Parathyroid adenoma (tissue), 2 donors: ENCODE measurements at regions not wholly inside any gene's neighbourhood (a gene's known extent, or its start where the extent isn't known, plus 50 kb on each side); places are given as distances from the start of the nearest gene placed in this dataset.
"Not testable (repeated sequence)": the region's sequence is repeated elsewhere in the genome, so short reads cannot be mapped to it uniquely, and the experiment has no call there.

Experiments
- H2AFZ ChIP-seq: fragments of 300-600 bp; sonication (generic); one replicate; pipeline ENCODE4 v1.7.0; 2017; ENCODE audit warnings: antibody characterized with exemption, mild to moderate bottlenecking
- H3K27ac ChIP-seq: fragments of 300-600 bp; sonication (generic); one replicate; pipeline ENCODE4 v1.7.0; 2017
- H3K27me3 ChIP-seq: fragments of 300-600 bp; sonication (generic); one replicate; pipeline ENCODE4 v1.7.0; 2017; ENCODE audit warnings: low read length; ENCODE audit not compliant: control insufficient read depth, insufficient read depth
- H3K36me3 ChIP-seq: fragments of 300-600 bp; sonication (generic); one replicate; pipeline ENCODE4 v1.7.0; 2017; ENCODE audit warnings: low read length; ENCODE audit not compliant: control insufficient read depth, insufficient read depth
- H3K4me1 ChIP-seq: fragments of 300-600 bp; sonication (generic); one replicate; pipeline ENCODE4 v1.7.0; 2017; ENCODE audit warnings: control low read depth
- H3K4me2 ChIP-seq: fragments of 300-600 bp; sonication (generic); one replicate; pipeline ENCODE4 v1.7.0; 2017; ENCODE audit warnings: low read length
- H3K4me3 ChIP-seq: fragments of 300-600 bp; sonication (generic); one replicate; pipeline ENCODE4 v1.7.0; 2017; ENCODE audit warnings: low read depth, low read length
- H3K79me2 ChIP-seq: fragments of 300-600 bp; sonication (generic); one replicate; pipeline ENCODE4 v1.7.0; 2017; ENCODE audit warnings: control low read depth
- H3K9ac ChIP-seq: fragments of 300-600 bp; sonication (generic); one replicate; pipeline ENCODE4 v1.7.0; 2017; ENCODE audit warnings: mild to moderate bottlenecking
- H3K9me3 ChIP-seq: fragments of 300-600 bp; sonication (generic); one replicate; pipeline ENCODE4 v1.7.0; 2017; ENCODE audit warnings: low read length; ENCODE audit not compliant: control insufficient read depth
- TF ChIP-seq, protein P1 (sequence below): fragments of 300-600 bp; sonication (generic); IDR thresholded peaks from one replicate; pipeline ENCODE4 v1.7.0; 2017; ENCODE audit warnings: antibody characterized with exemption, mild to moderate bottlenecking
- donor health status: primary hyperparathyroidism.

- Histone ChIP-seq H3K9me3 (no peaks in the 10 kb centered on the region), H3K4me3 (no peak overlapping the region), H3K4me2 (no peak overlapping the region), H3K36me3 (no peaks in the 10 kb centered on the region), H3K4me1 (no peaks in the 10 kb centered on the region), H3K9ac (no peak overlapping the region), H3K27me3 (no peaks in the 10 kb centered on the region), H2AFZ (no peak overlapping the region), H3K79me2 (no peaks in the 10 kb centered on the region), H3K27ac (no peak overlapping the region)
- TF ChIP-seq, protein P1, sequence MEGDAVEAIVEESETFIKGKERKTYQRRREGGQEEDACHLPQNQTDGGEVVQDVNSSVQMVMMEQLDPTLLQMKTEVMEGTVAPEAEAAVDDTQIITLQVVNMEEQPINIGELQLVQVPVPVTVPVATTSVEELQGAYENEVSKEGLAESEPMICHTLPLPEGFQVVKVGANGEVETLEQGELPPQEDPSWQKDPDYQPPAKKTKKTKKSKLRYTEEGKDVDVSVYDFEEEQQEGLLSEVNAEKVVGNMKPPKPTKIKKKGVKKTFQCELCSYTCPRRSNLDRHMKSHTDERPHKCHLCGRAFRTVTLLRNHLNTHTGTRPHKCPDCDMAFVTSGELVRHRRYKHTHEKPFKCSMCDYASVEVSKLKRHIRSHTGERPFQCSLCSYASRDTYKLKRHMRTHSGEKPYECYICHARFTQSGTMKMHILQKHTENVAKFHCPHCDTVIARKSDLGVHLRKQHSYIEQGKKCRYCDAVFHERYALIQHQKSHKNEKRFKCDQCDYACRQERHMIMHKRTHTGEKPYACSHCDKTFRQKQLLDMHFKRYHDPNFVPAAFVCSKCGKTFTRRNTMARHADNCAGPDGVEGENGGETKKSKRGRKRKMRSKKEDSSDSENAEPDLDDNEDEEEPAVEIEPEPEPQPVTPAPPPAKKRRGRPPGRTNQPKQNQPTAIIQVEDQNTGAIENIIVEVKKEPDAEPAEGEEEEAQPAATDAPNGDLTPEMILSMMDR = no peak
Observed at GRCh38 chr22:23446796-23447350, 133.2 kb downstream of the IGLL1 start.

- H3K36me3 ChIP-seq, H3K27me3 ChIP-seq, H3K4me3 ChIP-seq, H3K9ac ChIP-seq, H3K4me2 ChIP-seq, H3K79me2 ChIP-seq, H3K9me3 ChIP-seq, H3K27ac ChIP-seq, H2AFZ ChIP-seq, H3K4me1 ChIP-seq: not testable (repeated sequence)
Observed at GRCh38 chr22:23446194-23446593, 133.9 kb downstream of the IGLL1 start.

DNA sequence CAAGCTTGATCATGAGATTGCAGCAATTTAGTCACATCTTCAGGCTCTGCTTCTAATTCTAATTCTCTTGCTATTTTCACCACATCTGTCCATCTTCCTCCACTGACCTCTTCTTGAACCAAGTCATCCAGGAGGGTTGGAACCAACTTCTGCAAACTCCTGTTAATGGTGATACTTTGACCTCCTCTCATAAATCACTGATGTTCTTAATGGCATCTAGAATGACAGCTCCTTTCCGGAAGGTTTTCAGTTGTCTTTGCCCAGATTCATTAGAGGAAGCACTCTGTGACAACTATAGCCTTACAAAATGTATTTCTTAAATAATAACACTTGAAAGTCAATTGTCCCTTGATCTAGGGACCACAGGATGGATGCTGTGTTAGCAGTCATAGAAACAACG lies 136.2 kb downstream of the IGLL1 start:
- H3K9me3 ChIP-seq, H3K27me3 ChIP-seq, H3K36me3 ChIP-seq, H2AFZ ChIP-seq, H3K4me3 ChIP-seq, H3K79me2 ChIP-seq, H3K4me2 ChIP-seq, H3K9ac ChIP-seq, H3K27ac ChIP-seq, H3K4me1 ChIP-seq: not testable (repeated sequence)

GRCh38 chr22:23439581-23439980 lies 140.5 kb downstream of the IGLL1 start:
- H3K9me3 ChIP-seq, H3K4me2 ChIP-seq, H3K4me3 ChIP-seq, H3K36me3 ChIP-seq, H2AFZ ChIP-seq, H3K4me1 ChIP-seq, H3K9ac ChIP-seq, H3K27ac ChIP-seq, H3K27me3 ChIP-seq, H3K79me2 ChIP-seq: not testable (repeated sequence)

DNA sequence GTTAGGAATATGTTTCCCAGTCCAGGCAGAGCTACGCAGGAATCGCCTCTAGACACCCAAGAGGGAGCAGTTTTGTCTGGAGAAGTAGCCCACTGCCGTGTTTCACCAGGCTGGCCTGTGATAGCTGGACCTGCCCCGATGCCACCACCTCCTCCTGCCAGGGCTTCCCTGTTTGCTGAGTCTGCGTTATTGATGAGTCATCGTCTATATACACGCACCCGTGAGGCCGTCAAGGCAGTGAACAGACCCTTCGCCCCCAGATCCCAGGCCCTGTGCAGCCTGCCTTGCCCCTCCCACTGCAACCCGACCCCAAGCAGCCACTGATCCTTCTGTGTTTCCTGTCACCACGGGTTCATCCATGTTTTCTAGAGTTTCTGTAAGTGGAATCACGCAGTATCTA lies 141.9 kb downstream of the IGLL1 start:
- H3K4me2 ChIP-seq = no peak overlapping the region
- no peaks in the 10 kb centered on the region for H3K27me3 ChIP-seq
- H3K9ac ChIP-seq = no peak overlapping the region
- TF ChIP-seq, protein P1 = no peak
- H3K79me2 ChIP-seq = no peaks in the 10 kb centered on the region
- no peaks in the 10 kb centered on the region for H3K9me3 ChIP-seq
- no peaks in the 10 kb centered on the region for H3K4me1 ChIP-seq
- no peaks in the 10 kb centered on the region for H3K36me3 ChIP-seq
- no peak overlapping the region for H2AFZ ChIP-seq
- no peak overlapping the region for H3K27ac ChIP-seq
- H3K4me3 ChIP-seq = no peak overlapping the region

DNA sequence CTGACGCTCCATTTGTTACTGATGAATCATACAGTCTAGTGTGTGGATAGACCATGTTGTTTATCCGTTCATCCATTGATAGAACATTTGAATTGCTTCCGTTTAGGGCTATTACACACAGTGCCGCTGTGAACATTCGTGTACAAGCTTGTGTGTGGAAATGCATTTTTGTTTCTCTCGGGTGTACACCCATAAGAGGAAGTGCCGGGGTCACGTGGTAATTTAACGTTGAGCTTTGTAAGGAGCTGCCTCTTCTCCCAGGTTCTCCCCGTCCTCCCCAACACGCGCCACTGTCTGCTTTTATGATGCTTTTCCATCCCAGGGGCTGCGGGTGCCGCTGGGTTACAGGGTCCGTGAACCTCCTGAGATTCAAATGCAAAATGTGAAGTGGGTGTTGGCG lies 142.3 kb downstream of the IGLL1 start:
- H3K9me3 ChIP-seq = no peaks in the 10 kb centered on the region
- no peaks in the 10 kb centered on the region for H3K27me3 ChIP-seq
- TF ChIP-seq, protein P1 = no peak
- H3K27ac ChIP-seq = no peak overlapping the region
- no peaks in the 10 kb centered on the region for H3K79me2 ChIP-seq
- no peaks in the 10 kb centered on the region for H3K36me3 ChIP-seq
- H3K4me1 ChIP-seq = no peaks in the 10 kb centered on the region
- H3K9ac ChIP-seq = no peak overlapping the region
- no peak overlapping the region for H3K4me2 ChIP-seq
- H2AFZ ChIP-seq = no peak overlapping the region
- no peak overlapping the region for H3K4me3 ChIP-seq

GRCh38 chr22:23437107-23437395 lies 143.0 kb downstream of the IGLL1 start:
- H3K79me2 ChIP-seq, H3K4me2 ChIP-seq, H2AFZ ChIP-seq, H3K36me3 ChIP-seq, H3K27me3 ChIP-seq, H3K9me3 ChIP-seq, H3K9ac ChIP-seq, H3K4me1 ChIP-seq, H3K4me3 ChIP-seq, H3K27ac ChIP-seq: not testable (repeated sequence)

- H3K36me3 ChIP-seq, H3K27me3 ChIP-seq, H3K4me3 ChIP-seq, H3K4me1 ChIP-seq, H3K9ac ChIP-seq, H3K4me2 ChIP-seq, H3K27ac ChIP-seq, H3K79me2 ChIP-seq, H3K9me3 ChIP-seq, H2AFZ ChIP-seq: not testable (repeated sequence)
Observed at GRCh38 chr22:23436354-23437106, 143.6 kb downstream of the IGLL1 start.

DNA sequence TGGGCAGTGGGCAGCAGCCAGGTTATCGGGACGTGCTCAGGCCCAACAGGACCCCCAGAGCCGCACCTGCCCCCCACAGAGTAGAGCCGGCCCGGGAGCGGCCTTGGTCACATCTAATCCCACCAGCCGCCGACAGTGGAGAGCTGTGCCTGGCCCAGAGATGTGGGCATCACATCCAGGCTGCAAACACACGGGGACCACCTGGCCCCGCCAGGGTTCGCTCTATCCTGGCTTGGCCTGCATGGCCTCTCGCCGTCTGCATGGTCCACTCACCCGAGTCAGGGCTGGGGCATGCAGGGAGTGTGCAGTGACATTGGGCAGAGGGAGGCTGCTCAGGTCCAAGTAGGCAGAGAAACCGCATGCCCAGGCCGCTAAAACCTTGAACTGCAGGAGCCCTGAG lies 144.9 kb downstream of the IGLL1 start:
- H3K4me3 ChIP-seq, H3K36me3 ChIP-seq, H2AFZ ChIP-seq, H3K9ac ChIP-seq, H3K27ac ChIP-seq, H3K4me1 ChIP-seq, H3K79me2 ChIP-seq, H3K9me3 ChIP-seq, H3K27me3 ChIP-seq, H3K4me2 ChIP-seq: not testable (repeated sequence)
